ENCODE measurements at regions not wholly inside any gene's neighbourhood (a gene's known extent, or its start where the extent isn't known, plus 50 kb on each side); places are given as distances from the start of the nearest gene placed in this dataset.
"Not testable (repeated sequence)": the region's sequence is repeated elsewhere in the genome, so short reads cannot be mapped to it uniquely, and the experiment has no call there.

GRCh38 chr7:9516662-9517061 lies 1083.3 kb downstream of the NXPH1 start:
- Histone ChIP-seq H3K4me1 (ENCODE audit: insufficient read depth, low read length) (no peaks in the 10 kb centered on the region), H3K9me3 (ENCODE audit: low read length) (no peaks in the 10 kb centered on the region), H3K4me3 (ENCODE audit: low read length) (no peak overlapping the region), H2AFZ (ENCODE audit: low read depth, low read length) (no peak overlapping the region), H3K36me3 (ENCODE audit: insufficient read depth, low read length) (no peaks in the 10 kb centered on the region), H3K27me3 (ENCODE audit: insufficient read depth, low read length) (no peaks in the 10 kb centered on the region)

GRCh38 chr7:9523579-9523978 lies 1090.2 kb downstream of the NXPH1 start:
- H2AFZ ChIP-seq (ENCODE audit: low read depth, low read length): no peak overlapping the region
- no peaks in the 10 kb centered on the region for H3K36me3 ChIP-seq (ENCODE audit: insufficient read depth, low read length)
- H3K27me3 ChIP-seq (ENCODE audit: insufficient read depth, low read length): no peaks in the 10 kb centered on the region
- no peaks in the 10 kb centered on the region for H3K9me3 ChIP-seq (ENCODE audit: low read length)
- no peaks in the 10 kb centered on the region for H3K4me1 ChIP-seq (ENCODE audit: insufficient read depth, low read length)
- no peak overlapping the region for H3K4me3 ChIP-seq (ENCODE audit: low read length)

GRCh38 chr7:9552431-9552830 lies 1119.0 kb downstream of the NXPH1 start:
- not testable (repeated sequence) for H3K4me1 ChIP-seq (ENCODE audit: insufficient read depth, low read length); H3K9me3 ChIP-seq (ENCODE audit: low read length); H2AFZ ChIP-seq (ENCODE audit: low read depth, low read length); H3K4me3 ChIP-seq (ENCODE audit: low read length); H3K36me3 ChIP-seq (ENCODE audit: insufficient read depth, low read length); H3K27me3 ChIP-seq (ENCODE audit: insufficient read depth, low read length)

- Histone ChIP-seq H3K36me3 (ENCODE audit: insufficient read depth, low read length) (no peaks in the 10 kb centered on the region), H3K27me3 (ENCODE audit: insufficient read depth, low read length) (no peaks in the 10 kb centered on the region), H2AFZ (ENCODE audit: low read depth, low read length) (no peak overlapping the region), H3K4me1 (ENCODE audit: insufficient read depth, low read length) (no peaks in the 10 kb centered on the region), H3K4me3 (ENCODE audit: low read length) (no peak overlapping the region), H3K9me3 (ENCODE audit: low read length) (no peaks in the 10 kb centered on the region)
Observed at GRCh38 chr7:9557853-9558252, 1124.4 kb downstream of the NXPH1 start.

GRCh38 chr7:9575716-9576115 lies 1142.3 kb downstream of the NXPH1 start:
- no peak overlapping the region for H2AFZ ChIP-seq (ENCODE audit: low read depth, low read length)
- no peaks in the 10 kb centered on the region for H3K9me3 ChIP-seq (ENCODE audit: low read length)
- no peaks in the 10 kb centered on the region for H3K27me3 ChIP-seq (ENCODE audit: insufficient read depth, low read length)
- no peaks in the 10 kb centered on the region for H3K4me1 ChIP-seq (ENCODE audit: insufficient read depth, low read length)
- no peak overlapping the region for H3K4me3 ChIP-seq (ENCODE audit: low read length)
- no peaks in the 10 kb centered on the region for H3K36me3 ChIP-seq (ENCODE audit: insufficient read depth, low read length)

- no peaks in the 10 kb centered on the region for H3K4me1 ChIP-seq (ENCODE audit: insufficient read depth, low read length)
- no peak overlapping the region for H2AFZ ChIP-seq (ENCODE audit: low read depth, low read length)
- no peaks in the 10 kb centered on the region for H3K36me3 ChIP-seq (ENCODE audit: insufficient read depth, low read length)
- no peaks in the 10 kb centered on the region for H3K9me3 ChIP-seq (ENCODE audit: low read length)
- H3K4me3 ChIP-seq (ENCODE audit: low read length): no peak overlapping the region
- no peaks in the 10 kb centered on the region for H3K27me3 ChIP-seq (ENCODE audit: insufficient read depth, low read length)
Observed at GRCh38 chr7:9582824-9583223, 1149.4 kb downstream of the NXPH1 start.

- Histone ChIP-seq H3K27me3 (ENCODE audit: insufficient read depth, low read length) (no peaks in the 10 kb centered on the region), H3K4me1 (ENCODE audit: insufficient read depth, low read length) (no peaks in the 10 kb centered on the region), H3K9me3 (ENCODE audit: low read length) (no peaks in the 10 kb centered on the region)
Observed at GRCh38 chr7:9598411-9598810, 1165.0 kb downstream of the NXPH1 start.

GRCh38 chr7:9600974-9601373 lies 1167.6 kb downstream of the NXPH1 start:
- H3K27me3 ChIP-seq (ENCODE audit: insufficient read depth, low read length): no peaks in the 10 kb centered on the region
- H3K9me3 ChIP-seq (ENCODE audit: low read length): no peaks in the 10 kb centered on the region
- H3K4me1 ChIP-seq (ENCODE audit: insufficient read depth, low read length): no peaks in the 10 kb centered on the region
- no peak overlapping the region for H3K4me3 ChIP-seq (ENCODE audit: low read length)
- no peaks in the 10 kb centered on the region for H3K36me3 ChIP-seq (ENCODE audit: insufficient read depth, low read length)
- no peak overlapping the region for H2AFZ ChIP-seq (ENCODE audit: low read depth, low read length)

More at GRCh38 chr7:9598411-9598810, 1165.0 kb downstream of the NXPH1 start:
- Histone ChIP-seq H3K4me3 (ENCODE audit: low read length) (no peak overlapping the region), H3K36me3 (ENCODE audit: insufficient read depth, low read length) (no peaks in the 10 kb centered on the region), H2AFZ (ENCODE audit: low read depth, low read length) (no peak overlapping the region)

- Histone ChIP-seq H3K36me3 (ENCODE audit: insufficient read depth, low read length) (no peaks in the 10 kb centered on the region), H3K9me3 (ENCODE audit: low read length) (no peaks in the 10 kb centered on the region), H2AFZ (ENCODE audit: low read depth, low read length) (no peak overlapping the region), H3K4me3 (ENCODE audit: low read length) (no peak overlapping the region), H3K4me1 (ENCODE audit: insufficient read depth, low read length) (no peaks in the 10 kb centered on the region), H3K27me3 (ENCODE audit: insufficient read depth, low read length) (no peaks in the 10 kb centered on the region)
Observed at GRCh38 chr7:9603291-9603690, 1169.9 kb downstream of the NXPH1 start.

GRCh38 chr7:9608560-9608959 lies 1175.2 kb downstream of the NXPH1 start:
- Histone ChIP-seq H3K4me1 (ENCODE audit: insufficient read depth, low read length) (no peaks in the 10 kb centered on the region), H3K36me3 (ENCODE audit: insufficient read depth, low read length) (no peaks in the 10 kb centered on the region), H3K4me3 (ENCODE audit: low read length) (no peak overlapping the region), H3K27me3 (ENCODE audit: insufficient read depth, low read length) (no peaks in the 10 kb centered on the region), H2AFZ (ENCODE audit: low read depth, low read length) (no peak overlapping the region), H3K9me3 (ENCODE audit: low read length) (no peaks in the 10 kb centered on the region)

- H2AFZ ChIP-seq (ENCODE audit: low read depth, low read length); H3K27me3 ChIP-seq (ENCODE audit: insufficient read depth, low read length); H3K36me3 ChIP-seq (ENCODE audit: insufficient read depth, low read length); H3K4me1 ChIP-seq (ENCODE audit: insufficient read depth, low read length); H3K4me3 ChIP-seq (ENCODE audit: low read length); H3K9me3 ChIP-seq (ENCODE audit: low read length): not testable (repeated sequence)
Observed at GRCh38 chr7:9620899-9621298, 1187.5 kb downstream of the NXPH1 start.

GRCh38 chr7:9621306-9621902 lies 1188.0 kb downstream of the NXPH1 start:
- not testable (repeated sequence) for H3K4me3 ChIP-seq (ENCODE audit: low read length); H3K9me3 ChIP-seq (ENCODE audit: low read length); H3K27me3 ChIP-seq (ENCODE audit: insufficient read depth, low read length); H3K36me3 ChIP-seq (ENCODE audit: insufficient read depth, low read length); H2AFZ ChIP-seq (ENCODE audit: low read depth, low read length); H3K4me1 ChIP-seq (ENCODE audit: insufficient read depth, low read length)

GRCh38 chr7:9621927-9622326 lies 1188.5 kb downstream of the NXPH1 start:
- Histone ChIP-seq H3K36me3 (ENCODE audit: insufficient read depth, low read length) (no peaks in the 10 kb centered on the region), H3K27me3 (ENCODE audit: insufficient read depth, low read length) (no peaks in the 10 kb centered on the region), H3K4me1 (ENCODE audit: insufficient read depth, low read length) (no peaks in the 10 kb centered on the region), H2AFZ (ENCODE audit: low read depth, low read length) (no peak overlapping the region), H3K4me3 (ENCODE audit: low read length) (no peak overlapping the region), H3K9me3 (ENCODE audit: low read length) (no peaks in the 10 kb centered on the region)

GRCh38 chr7:9625953-9626352 lies 1192.5 kb downstream of the NXPH1 start:
- Histone ChIP-seq H3K36me3 (ENCODE audit: insufficient read depth, low read length) (no peaks in the 10 kb centered on the region), H3K4me1 (ENCODE audit: insufficient read depth, low read length) (no peaks in the 10 kb centered on the region), H3K4me3 (ENCODE audit: low read length) (no peak overlapping the region), H3K27me3 (ENCODE audit: insufficient read depth, low read length) (no peaks in the 10 kb centered on the region), H2AFZ (ENCODE audit: low read depth, low read length) (no peak overlapping the region), H3K9me3 (ENCODE audit: low read length) (no peaks in the 10 kb centered on the region)

Measured in neuron (in vitro differentiated cells).